ENCODE measurements at regions not wholly inside any gene's neighbourhood (a gene's known extent, or its start where the extent isn't known, plus 50 kb on each side); places are given as distances from the start of the nearest gene placed in this dataset.

GRCh38 chr7:18387191-18387735, 108.3 kb upstream of the HDAC9 start:
- TF ChIP-seq POLR2A (IDR thresholded peaks at IDR 0.05): no peak
- TF ChIP-seq CTCF (IDR thresholded peaks at IDR 0.05): no peak
